ENCODE measurements at regions not wholly inside any gene's neighbourhood (a gene's known extent, or its start where the extent isn't known, plus 50 kb on each side); places are given as distances from the start of the nearest gene placed in this dataset.

DNA sequence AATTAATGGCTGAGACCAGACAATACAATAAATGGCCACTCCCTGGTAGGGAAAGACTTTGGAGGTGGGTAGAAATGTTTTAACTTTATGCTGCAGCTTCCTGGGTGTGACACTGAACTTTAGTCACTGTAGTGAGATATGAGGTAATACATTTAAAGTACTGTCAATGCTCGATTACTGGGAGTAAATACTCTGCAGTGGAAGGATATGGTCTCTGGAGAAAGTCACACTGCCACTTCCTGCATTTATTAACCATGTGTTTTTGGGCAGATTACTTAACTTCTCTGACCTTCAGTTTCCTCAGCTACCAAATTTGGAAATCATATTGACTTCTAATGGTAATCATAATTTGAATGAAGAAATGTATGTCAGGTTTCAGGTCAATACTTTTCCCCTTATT lies 317.1 kb upstream of the TGFBR2 start:
- Histone ChIP-seq H3K27me3 (ENCODE audit: low read length) (no peaks in the 10 kb centered on the region), H3K4me3 (ENCODE audit: insufficient read depth, low read length, poor library complexity, severe bottlenecking) (no peak overlapping the region), H4K20me1 (ENCODE audit: low read depth, low read length) (no peaks in the 10 kb centered on the region), H3K9me2 (replicated peaks; ENCODE audit: insufficient read depth, low read length) (no peaks in the 10 kb centered on the region), H3K9me3 (ENCODE audit: insufficient read depth, low read length) (no peaks in the 10 kb centered on the region), H3K4me2 (ENCODE audit: low read depth, low read length, poor library complexity, severe bottlenecking) (no peak overlapping the region), H3K36me3 (ENCODE audit: low read length) (no peaks in the 10 kb centered on the region), H2AFZ (ENCODE audit: low read depth, low read length, severe bottlenecking) (no peak overlapping the region), H3K27ac (ENCODE audit: low read depth, low read length) (no peak overlapping the region), H3K9ac (ENCODE audit: low read length) (no peak overlapping the region), H3K79me2 (ENCODE audit: insufficient read depth, low read length) (no peaks in the 10 kb centered on the region), H3F3A (ENCODE audit: insufficient read depth) (no peaks in the 10 kb centered on the region)
- no peak for TF ChIP-seq EZH2phosphoT487 (conservative IDR thresholded peaks at IDR 0.05; ENCODE audit: low read length)
- TF ChIP-seq, protein P1, sequence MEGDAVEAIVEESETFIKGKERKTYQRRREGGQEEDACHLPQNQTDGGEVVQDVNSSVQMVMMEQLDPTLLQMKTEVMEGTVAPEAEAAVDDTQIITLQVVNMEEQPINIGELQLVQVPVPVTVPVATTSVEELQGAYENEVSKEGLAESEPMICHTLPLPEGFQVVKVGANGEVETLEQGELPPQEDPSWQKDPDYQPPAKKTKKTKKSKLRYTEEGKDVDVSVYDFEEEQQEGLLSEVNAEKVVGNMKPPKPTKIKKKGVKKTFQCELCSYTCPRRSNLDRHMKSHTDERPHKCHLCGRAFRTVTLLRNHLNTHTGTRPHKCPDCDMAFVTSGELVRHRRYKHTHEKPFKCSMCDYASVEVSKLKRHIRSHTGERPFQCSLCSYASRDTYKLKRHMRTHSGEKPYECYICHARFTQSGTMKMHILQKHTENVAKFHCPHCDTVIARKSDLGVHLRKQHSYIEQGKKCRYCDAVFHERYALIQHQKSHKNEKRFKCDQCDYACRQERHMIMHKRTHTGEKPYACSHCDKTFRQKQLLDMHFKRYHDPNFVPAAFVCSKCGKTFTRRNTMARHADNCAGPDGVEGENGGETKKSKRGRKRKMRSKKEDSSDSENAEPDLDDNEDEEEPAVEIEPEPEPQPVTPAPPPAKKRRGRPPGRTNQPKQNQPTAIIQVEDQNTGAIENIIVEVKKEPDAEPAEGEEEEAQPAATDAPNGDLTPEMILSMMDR (IDR thresholded peaks at IDR 0.05; ENCODE audit: insufficient read depth, low read length, poor library complexity, severe bottlenecking): no peak

DNA sequence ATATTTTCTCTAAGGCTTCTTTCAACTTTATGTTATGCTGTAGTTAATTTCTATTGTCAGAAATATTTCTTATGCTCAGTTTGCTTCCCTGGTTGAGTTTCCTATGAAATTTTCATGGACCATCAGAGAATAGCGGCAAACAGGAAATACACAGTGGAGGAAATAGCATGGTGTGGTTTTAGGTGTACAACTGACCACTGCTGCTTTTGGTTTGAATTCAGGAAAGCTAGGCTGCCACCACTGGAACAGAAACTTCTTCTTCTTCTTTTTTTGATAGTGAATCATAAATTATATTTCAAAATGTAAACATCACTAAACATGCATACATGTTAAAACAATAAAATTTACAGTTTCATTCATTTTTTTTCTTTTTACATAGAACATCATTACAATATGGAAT lies 316.6 kb upstream of the TGFBR2 start:
- Histone ChIP-seq H3K4me2 (ENCODE audit: low read depth, low read length, poor library complexity, severe bottlenecking) (no peak overlapping the region), H3K27ac (ENCODE audit: low read depth, low read length) (no peak overlapping the region), H2AFZ (ENCODE audit: low read depth, low read length, severe bottlenecking) (no peak overlapping the region)

DNA sequence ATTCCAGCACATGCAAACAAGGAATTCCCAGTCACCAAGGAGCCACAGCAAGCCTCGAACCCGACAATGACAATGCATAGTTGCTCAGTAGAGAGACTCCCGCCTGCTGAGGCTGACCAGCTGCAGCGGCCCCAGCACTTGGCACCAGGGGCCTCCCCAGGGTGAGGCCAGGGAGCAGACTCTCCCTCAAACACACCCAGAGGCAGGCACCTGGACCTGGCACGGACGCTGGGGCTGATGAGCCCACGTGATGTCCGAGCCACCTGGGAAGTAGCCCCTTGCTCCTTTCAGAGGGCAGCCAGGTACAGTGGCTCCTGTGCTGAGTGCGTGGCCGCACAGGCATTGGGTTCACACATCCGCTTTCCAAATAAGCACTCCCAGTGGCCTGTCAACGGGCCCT lies 315.9 kb upstream of the TGFBR2 start:
- H3K4me2 ChIP-seq (ENCODE audit: low read depth, low read length, poor library complexity, severe bottlenecking): no peak overlapping the region
- H3K27me3 ChIP-seq (ENCODE audit: low read length): no peaks in the 10 kb centered on the region
- no peaks in the 10 kb centered on the region for H4K20me1 ChIP-seq (ENCODE audit: low read depth, low read length)
- no peaks in the 10 kb centered on the region for H3K79me2 ChIP-seq (ENCODE audit: insufficient read depth, low read length)
- no peaks in the 10 kb centered on the region for H3K9me3 ChIP-seq (ENCODE audit: insufficient read depth, low read length)
- no peak overlapping the region for H3K27ac ChIP-seq (ENCODE audit: low read depth, low read length)
- H2AFZ ChIP-seq (ENCODE audit: low read depth, low read length, severe bottlenecking): no peak overlapping the region
- H3K9ac ChIP-seq (ENCODE audit: low read length): no peak overlapping the region
- no peaks in the 10 kb centered on the region for H3K36me3 ChIP-seq (ENCODE audit: low read length)
- no peak for TF ChIP-seq EZH2phosphoT487 (conservative IDR thresholded peaks at IDR 0.05; ENCODE audit: low read length)
- TF ChIP-seq, protein P1 (IDR thresholded peaks at IDR 0.05; ENCODE audit: insufficient read depth, low read length, poor library complexity, severe bottlenecking): no peak
- no peaks in the 10 kb centered on the region for H3F3A ChIP-seq (ENCODE audit: insufficient read depth)
- no peaks in the 10 kb centered on the region for H3K9me2 ChIP-seq (replicated peaks; ENCODE audit: insufficient read depth, low read length)
- H3K4me3 ChIP-seq (ENCODE audit: insufficient read depth, low read length, poor library complexity, severe bottlenecking): no peak overlapping the region

More for the DNA sequence above, 316.6 kb upstream of the TGFBR2 start:
- H3K79me2 ChIP-seq (ENCODE audit: insufficient read depth, low read length): no peaks in the 10 kb centered on the region
- no peaks in the 10 kb centered on the region for H3F3A ChIP-seq (ENCODE audit: insufficient read depth)
- no peaks in the 10 kb centered on the region for H3K36me3 ChIP-seq (ENCODE audit: low read length)
- H4K20me1 ChIP-seq (ENCODE audit: low read depth, low read length): no peaks in the 10 kb centered on the region
- no peaks in the 10 kb centered on the region for H3K27me3 ChIP-seq (ENCODE audit: low read length)
- H3K4me3 ChIP-seq (ENCODE audit: insufficient read depth, low read length, poor library complexity, severe bottlenecking): no peak overlapping the region
- H3K9me3 ChIP-seq (ENCODE audit: insufficient read depth, low read length): no peaks in the 10 kb centered on the region
- H3K9ac ChIP-seq (ENCODE audit: low read length): no peak overlapping the region
- H3K9me2 ChIP-seq (replicated peaks; ENCODE audit: insufficient read depth, low read length): no peaks in the 10 kb centered on the region
- TF ChIP-seq, protein P1 (IDR thresholded peaks at IDR 0.05; ENCODE audit: insufficient read depth, low read length, poor library complexity, severe bottlenecking): no peak
- TF ChIP-seq EZH2phosphoT487 (conservative IDR thresholded peaks at IDR 0.05; ENCODE audit: low read length): no peak

All from SU-DHL-6 (cell line).